Kidney (tissue), 13 donors: ENCODE measurements at regions not wholly inside any gene's neighbourhood (a gene's known extent, or its start where the extent isn't known, plus 50 kb on each side); places are given as distances from the start of the nearest gene placed in this dataset.

ENCODE experiments used
- DNase-seq, 5 donors: peaks; one replicate each; pipeline ENCODE4 v3.0.0-alpha.2; 2013 to 2020
- FAIRE-seq: peaks from 2 replicates; lab custom pipeline; 2012; peaks lifted over from hg19 to GRCh38; lab: Jason Lieb, UNC
- H3K27ac ChIP-seq, 2 donors: one replicate each; pipeline ENCODE4 v1.7.0; 2013; ENCODE audit warnings: low read depth in 2 of 2, low read length in 2 of 2, inconsistent platforms in 1 of 2
- H3K27me3 ChIP-seq: one replicate; pipeline ENCODE4 v1.7.1; 2013; ENCODE audit warnings: low read length, inconsistent platforms; ENCODE audit not compliant: control insufficient read depth, insufficient read depth
- H3K36me3 ChIP-seq, 3 donors: one replicate each; pipeline versions ENCODE4 v1.7.0 to v1.7.1; 2013; ENCODE audit warnings: low read length in 3 of 3, control low read depth in 1 of 3, inconsistent platforms in 1 of 3; ENCODE audit not compliant: insufficient read depth in 3 of 3, control insufficient read depth in 2 of 3
- H3K4me1 ChIP-seq, 3 donors: one replicate each; pipeline versions ENCODE4 v1.7.0 to v1.7.1; 2013; ENCODE audit warnings: low read length in 3 of 3, inconsistent platforms in 1 of 3, low read depth in 1 of 3; ENCODE audit not compliant: control insufficient read depth in 2 of 3, insufficient read depth in 2 of 3
- H3K4me3 ChIP-seq, 3 donors: one replicate each; pipeline versions ENCODE4 v1.7.0 to v1.8.1; 2013; ENCODE audit warnings: low read length in 3 of 3, control low read depth in 1 of 3, inconsistent platforms in 1 of 3
- H3K9ac ChIP-seq, 3 donors: one replicate each; pipeline versions ENCODE4 v1.7.0 to v1.7.1; 2013; ENCODE audit warnings: low read length in 3 of 3, control low read depth in 1 of 3, inconsistent platforms in 1 of 3
- H3K9me3 ChIP-seq, 3 donors: one replicate each; pipeline versions ENCODE4 v1.7.0 to v1.7.1; 2013; ENCODE audit warnings: low read length in 3 of 3, control low read depth in 1 of 3, inconsistent platforms in 1 of 3; ENCODE audit not compliant: control insufficient read depth in 2 of 3, insufficient read depth in 1 of 3
- CTCF ChIP-seq: IDR thresholded peaks from 3 replicates; pipeline ENCODE4 v1.5.1; 2012; ENCODE audit warnings: mild to moderate bottlenecking, moderate library complexity, borderline replicate concordance; ENCODE audit not compliant: insufficient read depth; ENCODE audit errors: extremely low read depth
- intact Hi-C: fragments of 100-400 bp; cut with DNase I; formaldehyde crosslinking; loops from one replicate; pipeline ENCODE4 v1.11.1; 2022
- donor health status: control.
- donor health status: control.
- donor health status: control.
- donor health status: control.
- donor health status: control.
- donor health status: DM: yes; HTN: yes; CAD: no.
- donor health status: Normal renal cell carcinoma (clear cell type).

GRCh38 chr1:95506736-95507414 lies 272.9 kb downstream of the RWDD3 start:
- Histone ChIP-seq H3K27ac (no peak overlapping the region), H3K4me1 (no peaks in the 10 kb centered on the region), H3K9ac (no peak overlapping the region), H3K27me3 (no peaks in the 10 kb centered on the region), H3K9me3 (no peaks in the 10 kb centered on the region), H3K36me3 (no peaks in the 10 kb centered on the region), H3K4me3 (no peak overlapping the region)
- intact Hi-C loops = no loop called here
- FAIRE-seq (no peak), DNase-seq (no peak)
- no peak for TF ChIP-seq CTCF

- Histone ChIP-seq H3K27me3 (no peaks in the 10 kb centered on the region), H3K4me1 (no peaks in the 10 kb centered on the region), H3K36me3 (no peaks in the 10 kb centered on the region), H3K9ac (no peak overlapping the region), H3K9me3 (no peaks in the 10 kb centered on the region), H3K4me3 (no peak overlapping the region), H3K27ac (no peak overlapping the region)
- FAIRE-seq (no peak), DNase-seq (no peak)
- no peak for TF ChIP-seq CTCF
- intact Hi-C loops = no loop called here
These were observed 276.0 kb downstream of the RWDD3 start for GRCh38 chr1:95509989-95510388.

- no peak overlapping the region for H3K4me3 ChIP-seq
- TF ChIP-seq CTCF = no peak
- H3K9me3 ChIP-seq = no peaks in the 10 kb centered on the region
- no peak overlapping the region for H3K27ac ChIP-seq
- DNase-seq (no peak), FAIRE-seq (no peak)
- no peaks in the 10 kb centered on the region for H3K4me1 ChIP-seq
- no peaks in the 10 kb centered on the region for H3K27me3 ChIP-seq
- no peaks in the 10 kb centered on the region for H3K36me3 ChIP-seq
- intact Hi-C loops = no loop called here
- H3K9ac ChIP-seq = no peak overlapping the region
These were observed 278.9 kb downstream of the RWDD3 start for GRCh38 chr1:95512925-95513324.

GRCh38 chr1:95517506-95517905 lies 283.5 kb downstream of the RWDD3 start:
- Histone ChIP-seq H3K4me1 (no peaks in the 10 kb centered on the region), H3K36me3 (no peaks in the 10 kb centered on the region), H3K27me3 (no peaks in the 10 kb centered on the region), H3K4me3 (no peak overlapping the region), H3K9me3 (no peaks in the 10 kb centered on the region), H3K9ac (no peak overlapping the region), H3K27ac (no peak overlapping the region)
- DNase-seq = no peak
- TF ChIP-seq CTCF = no peak
- intact Hi-C loops = no loop called here
- FAIRE-seq = no peak
